GM12864 (cell line): ENCODE measurements at regions not wholly inside any gene's neighbourhood (a gene's known extent, or its start where the extent isn't known, plus 50 kb on each side); places are given as distances from the start of the nearest gene placed in this dataset.

Source experiments
- DNase-seq: peaks from one replicate; pipeline ENCODE4 v3.0.0-alpha.2; 2011; ENCODE audit warnings: low read depth
- H3K4me3 ChIP-seq: 2 replicates; pipeline ENCODE4 v1.5.1; 2011; ENCODE audit warnings: mild to moderate bottlenecking, low read depth, low read length, control low read depth
- CTCF ChIP-seq: IDR thresholded peaks from 2 replicates; pipeline ENCODE4 v1.5.1; 2011; ENCODE audit warnings: low read depth, mild to moderate bottlenecking, moderate library complexity, low read length, control low read depth, inconsistent platforms; ENCODE audit errors: missing control alignments

DNA sequence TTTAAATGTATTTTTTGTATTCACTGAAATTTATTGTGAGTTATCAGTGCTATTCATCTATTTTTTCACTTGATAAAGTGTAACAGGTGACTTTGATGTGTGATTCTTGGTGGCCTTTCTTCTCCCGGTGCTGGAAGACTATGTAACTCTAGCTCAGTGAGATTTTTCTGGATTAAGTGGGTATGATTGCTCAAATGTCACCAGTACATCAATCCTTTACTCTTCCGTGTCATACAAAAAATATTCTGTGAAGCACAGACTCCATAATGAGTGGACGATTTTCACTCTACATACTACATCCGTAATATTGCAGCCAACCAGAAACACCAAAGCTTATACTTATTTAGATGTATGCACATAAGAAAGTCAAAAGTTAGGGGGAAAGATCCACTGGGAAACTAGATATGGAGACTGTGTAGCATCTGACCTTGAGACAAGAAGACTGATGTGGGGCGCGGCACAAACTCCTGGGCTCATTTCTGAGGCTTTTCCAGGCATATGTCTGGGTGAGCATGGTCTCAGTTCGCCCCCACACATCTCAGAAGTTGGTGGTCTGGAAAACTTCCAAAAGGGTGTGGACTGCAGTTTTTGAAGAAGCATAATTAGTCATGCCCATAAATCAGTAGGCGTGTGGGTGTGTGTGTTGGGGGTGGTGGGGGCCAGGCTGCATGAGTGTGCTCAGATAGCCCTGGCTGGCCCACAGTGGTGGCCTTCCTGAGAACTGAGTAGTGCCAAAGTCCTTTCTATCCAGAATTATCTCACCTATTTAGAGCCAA is 53.9 kb upstream of the TENM3 start:
- no peak for DNase-seq
- H3K4me3 ChIP-seq, result no peak overlapping the region
- no peak for TF ChIP-seq CTCF

DNA sequence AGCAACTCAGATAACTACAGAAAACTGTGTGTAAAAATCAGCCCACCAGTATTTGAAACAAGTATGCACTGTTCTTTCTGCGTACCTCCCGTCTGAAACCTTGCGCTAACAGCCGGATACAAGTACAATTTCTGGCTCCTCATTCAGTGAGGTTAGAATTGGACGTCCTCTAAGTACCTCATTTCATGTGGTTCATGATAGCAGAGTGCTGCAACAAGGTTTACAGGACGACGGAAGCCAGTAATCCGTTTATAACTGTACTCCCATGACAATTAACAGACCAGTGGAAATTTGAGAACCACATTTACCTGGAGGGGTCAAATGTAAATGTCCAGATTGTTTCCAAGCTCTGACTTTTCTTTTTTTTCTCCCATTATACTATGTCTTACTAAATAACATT is 52.9 kb upstream of the TENM3 start:
- DNase-seq, result no peak
- TF ChIP-seq CTCF, result no peak
- no peak overlapping the region for H3K4me3 ChIP-seq

- H3K4me3 ChIP-seq, result no peak overlapping the region
- no peak for DNase-seq
- no peak for TF ChIP-seq CTCF
Measured at GRCh38 chr4:182192511-182193181, 50.6 kb upstream of the TENM3 start.

- no peak for TF ChIP-seq CTCF
- no peak overlapping the region for H3K4me3 ChIP-seq
Measured at GRCh38 chr4:182193311-182193710, 49.9 kb upstream of the TENM3 start.

More at GRCh38 chr4:182193311-182193710, 49.9 kb upstream of the TENM3 start:
- no peak for DNase-seq
